SK-N-SH (cell line): ENCODE measurements at regions not wholly inside any gene's neighbourhood (a gene's known extent, or its start where the extent isn't known, plus 50 kb on each side); places are given as distances from the start of the nearest gene placed in this dataset.

Experiments
- CHD2 ChIP-seq: fragments of 150-350 bp; IDR thresholded peaks from 2 replicates; pipeline ENCODE4 v1.6.1; 2018; ENCODE audit warnings: low read length; ENCODE audit not compliant: partially characterized antibody
- CTCF ChIP-seq: fragments of 200-600 bp; sonication (generic); IDR thresholded peaks from 2 replicates; pipeline ENCODE4 v1.6.1; 2017; ENCODE audit warnings: antibody characterized with exemption, mild to moderate bottlenecking, moderate library complexity
- FOSL2 ChIP-seq: IDR thresholded peaks from 2 replicates; pipeline ENCODE4 v1.4.0; 2012; ENCODE audit warnings: low read depth, mild to moderate bottlenecking, moderate library complexity, borderline replicate concordance
- RAD21 ChIP-seq: IDR thresholded peaks from 2 replicates; pipeline ENCODE4 v1.6.1; 2012; ENCODE audit warnings: mild to moderate bottlenecking, low read length
- REST ChIP-seq: IDR thresholded peaks from 2 replicates; pipeline ENCODE4 v1.6.1; 2012; ENCODE audit warnings: mild to moderate bottlenecking, low read depth, low read length, moderate library complexity
- SIN3A ChIP-seq: IDR thresholded peaks from 2 replicates; pipeline ENCODE4 v1.6.1; 2012; ENCODE audit warnings: low read depth, mild to moderate bottlenecking, low read length, moderate library complexity, borderline replicate concordance
- TAF1 ChIP-seq: IDR thresholded peaks from 2 replicates; pipeline ENCODE4 v1.6.1; 2012; ENCODE audit warnings: low read depth, mild to moderate bottlenecking, low read length, moderate library complexity, borderline replicate concordance
- TEAD4 ChIP-seq: IDR thresholded peaks from 2 replicates; pipeline ENCODE4 v1.4.0; 2012; ENCODE audit warnings: mild to moderate bottlenecking, borderline replicate concordance; ENCODE audit not compliant: insufficient read depth

- TF ChIP-seq CTCF (no peak), SIN3A (no peak), TAF1 (no peak), REST (no peak), CHD2 (no peak), TEAD4 (no peak), RAD21 (no peak), FOSL2 (no peak)
These were observed 438.7 kb upstream of the KCNMB2 start for GRCh38 chr3:178097576-178097975.
